NCI-H1694 (cell line): ENCODE measurements at regions not wholly inside any gene's neighbourhood (a gene's known extent, or its start where the extent isn't known, plus 50 kb on each side); places are given as distances from the start of the nearest gene placed in this dataset.
"Not testable (repeated sequence)": the region's sequence is repeated elsewhere in the genome, so short reads cannot be mapped to it uniquely, and the experiment has no call there.

ENCODE experiments used
- DNase-seq: peaks from one replicate; lab custom pipeline; 2025; lab: John Stamatoyannopoulos, UW

- DNase-seq, result not testable (repeated sequence)
Measured at GRCh38 chr5:96319981-96320739, 112.9 kb downstream of the PCSK1 start.

GRCh38 chr5:96318569-96319110 is 114.4 kb downstream of the PCSK1 start:
- no peak for DNase-seq

- no peak for DNase-seq
Measured at GRCh38 chr5:96317945-96318344, 115.1 kb downstream of the PCSK1 start.

- DNase-seq, result no peak
Measured at GRCh38 chr5:96316487-96316886, 116.6 kb downstream of the PCSK1 start.

- no peak for DNase-seq
Measured at GRCh38 chr5:96316017-96316416, 117.0 kb downstream of the PCSK1 start.

GRCh38 chr5:96315431-96315830 is 117.6 kb downstream of the PCSK1 start:
- DNase-seq, result no peak

GRCh38 chr5:96312383-96312782 is 120.7 kb downstream of the PCSK1 start:
- DNase-seq, result no peak

GRCh38 chr5:96307047-96307446 is 126.0 kb downstream of the PCSK1 start:
- not testable (repeated sequence) for DNase-seq

- no peak for DNase-seq
Measured at GRCh38 chr5:96302174-96302738, 130.8 kb downstream of the PCSK1 start.

- DNase-seq, result no peak
Measured at GRCh38 chr5:96300976-96301375, 132.1 kb downstream of the PCSK1 start.

- no peak for DNase-seq
Measured at GRCh38 chr5:96297867-96298266, 135.2 kb downstream of the PCSK1 start.

- no peak for DNase-seq
Measured at GRCh38 chr5:96297290-96297689, 135.8 kb downstream of the PCSK1 start.

GRCh38 chr5:96294884-96295202 is 138.2 kb downstream of the PCSK1 start:
- no peak for DNase-seq

GRCh38 chr5:96293966-96294883 is 138.8 kb downstream of the PCSK1 start:
- DNase-seq, result no peak

GRCh38 chr5:96292582-96293247 is 140.3 kb downstream of the PCSK1 start:
- DNase-seq, result no peak

GRCh38 chr5:96289287-96289686 is 143.8 kb downstream of the PCSK1 start:
- DNase-seq, result not testable (repeated sequence)

GRCh38 chr5:96288845-96289185 is 144.2 kb downstream of the PCSK1 start:
- DNase-seq, result no peak

GRCh38 chr5:96288166-96288844 is 144.7 kb downstream of the PCSK1 start:
- no peak for DNase-seq

- DNase-seq, result no peak
Measured at GRCh38 chr5:96287136-96287535, 145.9 kb downstream of the PCSK1 start.

GRCh38 chr5:96285823-96286222 is 147.2 kb downstream of the PCSK1 start:
- DNase-seq, result no peak

- no peak for DNase-seq
Measured at GRCh38 chr5:96284727-96285389, 148.2 kb downstream of the PCSK1 start.
